ENCODE measurements at regions not wholly inside any gene's neighbourhood (a gene's known extent, or its start where the extent isn't known, plus 50 kb on each side); places are given as distances from the start of the nearest gene placed in this dataset.

- no peak for DNase-seq
- Histone ChIP-seq H3K27ac (no peak overlapping the region), H3K27me3 (no peaks in the 10 kb centered on the region), H3K9ac (ENCODE audit: low read depth in 2 of 2, low read length in 2 of 2) (no peak overlapping the region), H3K4me1 (no peaks in the 10 kb centered on the region), H3K4me3 (no peak overlapping the region), H3K9me3 (no peaks in the 10 kb centered on the region), H3K36me3 (no peaks in the 10 kb centered on the region)
- TF ChIP-seq, protein P1, sequence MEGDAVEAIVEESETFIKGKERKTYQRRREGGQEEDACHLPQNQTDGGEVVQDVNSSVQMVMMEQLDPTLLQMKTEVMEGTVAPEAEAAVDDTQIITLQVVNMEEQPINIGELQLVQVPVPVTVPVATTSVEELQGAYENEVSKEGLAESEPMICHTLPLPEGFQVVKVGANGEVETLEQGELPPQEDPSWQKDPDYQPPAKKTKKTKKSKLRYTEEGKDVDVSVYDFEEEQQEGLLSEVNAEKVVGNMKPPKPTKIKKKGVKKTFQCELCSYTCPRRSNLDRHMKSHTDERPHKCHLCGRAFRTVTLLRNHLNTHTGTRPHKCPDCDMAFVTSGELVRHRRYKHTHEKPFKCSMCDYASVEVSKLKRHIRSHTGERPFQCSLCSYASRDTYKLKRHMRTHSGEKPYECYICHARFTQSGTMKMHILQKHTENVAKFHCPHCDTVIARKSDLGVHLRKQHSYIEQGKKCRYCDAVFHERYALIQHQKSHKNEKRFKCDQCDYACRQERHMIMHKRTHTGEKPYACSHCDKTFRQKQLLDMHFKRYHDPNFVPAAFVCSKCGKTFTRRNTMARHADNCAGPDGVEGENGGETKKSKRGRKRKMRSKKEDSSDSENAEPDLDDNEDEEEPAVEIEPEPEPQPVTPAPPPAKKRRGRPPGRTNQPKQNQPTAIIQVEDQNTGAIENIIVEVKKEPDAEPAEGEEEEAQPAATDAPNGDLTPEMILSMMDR (IDR thresholded peaks at IDR 0.05): no peak
- intact Hi-C loops (cut with DNase I): no loop called here
These were observed 324.9 kb downstream of the ZNF608 start for GRCh38 chr5:124421584-124421983.

- Histone ChIP-seq H3K27me3 (no peaks in the 10 kb centered on the region), H3K9ac (ENCODE audit: low read depth in 2 of 2, low read length in 2 of 2) (no peak overlapping the region), H3K27ac (no peak overlapping the region), H3K9me3 (no peaks in the 10 kb centered on the region), H3K36me3 (no peaks in the 10 kb centered on the region), H3K4me1 (no peaks in the 10 kb centered on the region), H3K4me3 (no peak overlapping the region)
- intact Hi-C loops (cut with DNase I): no loop called here
- DNase-seq: no peak
- TF ChIP-seq, protein P1 (IDR thresholded peaks at IDR 0.05): no peak
These were observed 325.5 kb downstream of the ZNF608 start for GRCh38 chr5:124420952-124421351.

- H3K4me3 ChIP-seq: no peak overlapping the region
- intact Hi-C loops (cut with DNase I): no loop called here
- no peaks in the 10 kb centered on the region for H3K27me3 ChIP-seq
- no peaks in the 10 kb centered on the region for H3K36me3 ChIP-seq
- no peaks in the 10 kb centered on the region for H3K4me1 ChIP-seq
- no peak overlapping the region for H3K9ac ChIP-seq (ENCODE audit: low read depth in 2 of 2, low read length in 2 of 2)
- TF ChIP-seq, protein P1 (IDR thresholded peaks at IDR 0.05): no peak
- DNase-seq: no peak
- H3K27ac ChIP-seq: no peak overlapping the region
- no peaks in the 10 kb centered on the region for H3K9me3 ChIP-seq
These were observed 326.9 kb downstream of the ZNF608 start for GRCh38 chr5:124419531-124419930.

- H3K27me3 ChIP-seq: no peaks in the 10 kb centered on the region
- no peak overlapping the region for H3K9ac ChIP-seq (ENCODE audit: low read depth in 2 of 2, low read length in 2 of 2)
- no peaks in the 10 kb centered on the region for H3K9me3 ChIP-seq
- H3K4me1 ChIP-seq: no peaks in the 10 kb centered on the region
- TF ChIP-seq, protein P1 (IDR thresholded peaks at IDR 0.05): no peak
- no peak overlapping the region for H3K27ac ChIP-seq
- DNase-seq: no peak
- no peak overlapping the region for H3K4me3 ChIP-seq
- H3K36me3 ChIP-seq: no peaks in the 10 kb centered on the region
- intact Hi-C loops (cut with DNase I): no loop called here
These were observed 328.0 kb downstream of the ZNF608 start for GRCh38 chr5:124418390-124418789.

DNA sequence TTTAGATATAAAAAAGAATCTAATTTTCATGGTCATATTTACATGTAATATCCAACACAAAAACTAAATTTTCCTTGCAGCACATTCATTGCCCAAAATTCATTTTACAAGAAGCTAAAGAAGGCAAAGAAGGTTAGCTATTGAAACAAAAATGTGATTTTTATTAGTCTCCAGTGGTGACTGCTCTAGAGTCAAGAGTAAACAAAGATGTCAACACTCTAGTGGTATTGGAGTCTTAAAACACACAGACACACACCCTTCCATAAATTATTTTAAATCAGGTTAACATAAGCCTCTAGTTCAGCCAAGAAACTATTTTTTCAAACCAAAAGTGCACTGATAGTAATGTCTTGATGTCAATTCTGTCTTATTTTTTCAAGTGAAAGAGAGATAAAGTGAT, 329.2 kb downstream of the ZNF608 start:
- Histone ChIP-seq H3K36me3 (no peaks in the 10 kb centered on the region), H3K27me3 (no peaks in the 10 kb centered on the region), H3K9ac (ENCODE audit: low read depth in 2 of 2, low read length in 2 of 2) (no peak overlapping the region), H3K9me3 (no peaks in the 10 kb centered on the region), H3K4me1 (no peaks in the 10 kb centered on the region), H3K27ac (no peak overlapping the region), H3K4me3 (no peak overlapping the region)
- intact Hi-C loops (cut with DNase I): no loop called here
- no peak for DNase-seq
- TF ChIP-seq, protein P1 (IDR thresholded peaks at IDR 0.05): no peak

DNA sequence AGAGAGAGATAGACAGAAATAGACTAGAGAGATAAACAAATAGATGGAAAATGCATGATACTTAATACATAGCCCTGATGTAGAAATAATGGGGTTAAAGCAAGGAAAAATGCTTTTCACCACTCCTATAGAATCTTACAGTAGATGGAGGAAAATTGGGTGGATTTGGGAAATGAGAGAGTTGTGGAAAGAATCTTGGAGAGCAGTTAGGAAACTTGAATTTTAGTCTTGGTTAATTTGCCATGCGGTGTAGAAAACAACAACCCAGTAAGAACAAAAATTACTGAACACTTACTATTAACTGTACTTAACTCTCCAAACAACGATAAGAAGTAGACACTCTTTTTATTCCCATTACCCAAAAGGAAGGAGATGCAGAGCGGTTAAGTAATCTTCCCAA, 329.8 kb downstream of the ZNF608 start:
- intact Hi-C loops (cut with DNase I): no loop called here
- Histone ChIP-seq H3K27me3 (no peaks in the 10 kb centered on the region), H3K36me3 (no peaks in the 10 kb centered on the region), H3K4me3 (no peak overlapping the region), H3K4me1 (no peaks in the 10 kb centered on the region), H3K9ac (ENCODE audit: low read depth in 2 of 2, low read length in 2 of 2) (no peak overlapping the region), H3K9me3 (no peaks in the 10 kb centered on the region), H3K27ac (no peak overlapping the region)
- TF ChIP-seq, protein P1 (IDR thresholded peaks at IDR 0.05): no peak
- DNase-seq: no peak

All from colonic mucosa (tissue), 4 donors.